ENCODE measurements at regions not wholly inside any gene's neighbourhood (a gene's known extent, or its start where the extent isn't known, plus 50 kb on each side); places are given as distances from the start of the nearest gene placed in this dataset.

DNA sequence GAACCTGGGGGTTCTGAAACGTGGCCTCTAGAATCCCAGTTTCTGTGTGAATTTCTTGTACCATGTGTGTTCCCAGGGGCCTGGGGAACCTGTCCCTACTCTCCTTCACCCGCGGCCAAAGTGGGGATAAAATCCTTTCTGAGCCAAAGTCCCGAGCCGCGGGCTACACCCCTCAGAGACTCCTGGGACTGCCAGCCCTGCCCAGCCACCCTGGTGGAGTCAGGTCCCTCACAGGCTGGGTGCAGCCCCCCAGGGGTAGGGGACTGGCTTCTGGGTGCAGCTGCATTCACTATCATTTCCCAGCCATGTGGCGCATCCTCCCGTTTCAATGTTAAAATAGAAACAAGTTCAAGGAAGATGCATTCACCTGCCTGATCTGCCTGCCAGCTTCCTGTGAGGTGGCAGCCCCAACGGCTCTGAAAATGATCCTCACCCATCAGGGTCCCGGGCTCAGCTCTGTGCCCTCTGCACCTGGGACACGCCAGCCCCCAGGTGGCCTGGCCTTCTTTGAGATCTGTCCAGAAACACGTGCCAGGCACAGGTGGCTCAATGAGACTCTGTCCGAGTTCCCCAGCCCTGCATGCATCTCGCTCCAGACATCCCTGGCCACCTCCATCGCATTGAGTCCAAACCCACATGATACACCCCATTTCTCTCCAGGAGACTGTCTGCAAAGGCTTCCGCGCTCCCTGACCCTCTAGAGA is 338.8 kb downstream of the CTTN start:
- no peak for DNase-seq (ENCODE audit: low spot score)
- intact Hi-C loops (cut with DNase I): no loop called here
- ATAC-seq: no peak

DNA sequence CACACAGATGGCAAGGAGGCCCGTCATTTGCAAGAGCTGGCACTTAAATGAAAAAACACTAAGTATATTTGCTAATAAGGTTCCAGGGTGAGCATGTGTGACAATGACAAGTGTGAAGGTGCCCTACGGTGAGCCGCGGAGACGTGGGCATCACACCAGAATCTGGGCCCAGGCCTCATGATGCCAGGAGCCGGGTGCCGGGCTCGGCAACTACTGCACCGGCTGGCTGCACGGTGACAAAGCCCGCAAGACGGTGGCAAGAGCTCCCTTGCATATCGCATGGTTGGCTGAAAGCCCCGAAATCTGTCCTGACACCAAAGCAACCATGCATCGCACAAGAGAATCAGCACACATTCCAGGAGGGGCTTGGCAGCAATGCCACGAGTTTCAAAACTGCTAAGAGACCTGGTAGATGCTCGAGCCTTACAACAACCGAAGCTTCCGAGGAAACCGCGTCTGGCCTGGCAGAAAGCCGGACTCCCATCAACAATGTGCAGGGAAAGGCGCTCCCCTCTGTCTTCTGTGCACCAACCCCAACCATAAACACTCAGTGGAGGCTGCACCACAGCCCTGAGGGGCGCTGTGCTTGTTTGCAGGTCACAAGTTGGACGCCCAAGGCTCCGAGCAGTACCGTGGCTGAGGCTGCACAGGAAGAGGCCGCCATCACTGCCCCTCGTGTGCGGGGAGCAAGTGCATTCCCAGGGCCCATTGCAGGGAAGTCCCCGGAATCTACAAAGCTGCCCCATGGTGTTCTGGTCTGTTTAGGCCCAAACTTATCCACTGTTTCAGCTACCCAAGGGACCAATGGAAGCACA is 339.7 kb downstream of the CTTN start:
- no peak for DNase-seq (ENCODE audit: low spot score)
- no peak for ATAC-seq
- intact Hi-C loops (cut with DNase I): no loop called here

DNA sequence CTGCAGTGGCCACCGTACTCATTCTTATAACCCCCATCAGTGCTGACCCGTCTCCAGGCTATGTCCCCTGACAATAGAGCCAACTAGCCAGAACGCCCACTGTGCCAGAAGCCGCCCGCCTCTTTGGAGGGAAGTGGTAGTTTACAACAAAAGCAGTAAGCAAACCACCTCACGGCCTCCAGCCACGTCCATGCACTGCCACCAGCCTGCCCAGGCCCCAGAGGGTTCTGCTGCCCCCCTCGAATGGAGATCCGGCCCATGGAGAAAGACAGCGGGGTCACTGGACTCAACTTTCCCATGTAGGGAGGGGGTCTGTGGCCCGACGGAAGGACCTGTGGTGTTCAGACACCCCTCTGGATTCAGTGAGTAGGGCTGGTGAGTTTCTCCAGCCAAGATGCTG is 340.3 kb downstream of the CTTN start:
- ATAC-seq: no peak
- intact Hi-C loops (cut with DNase I): no loop called here
- no peak for DNase-seq (ENCODE audit: low spot score)

GRCh38 chr11:70739091-70739490 is 340.8 kb downstream of the CTTN start:
- intact Hi-C loops (cut with DNase I): no loop called here
- ATAC-seq (no peak), DNase-seq (ENCODE audit: low spot score) (no peak)

GRCh38 chr11:70739811-70740487 is 341.6 kb downstream of the CTTN start:
- intact Hi-C loops (cut with DNase I): no loop called here
- DNase-seq (ENCODE audit: low spot score) (no peak), ATAC-seq (no peak)

DNA sequence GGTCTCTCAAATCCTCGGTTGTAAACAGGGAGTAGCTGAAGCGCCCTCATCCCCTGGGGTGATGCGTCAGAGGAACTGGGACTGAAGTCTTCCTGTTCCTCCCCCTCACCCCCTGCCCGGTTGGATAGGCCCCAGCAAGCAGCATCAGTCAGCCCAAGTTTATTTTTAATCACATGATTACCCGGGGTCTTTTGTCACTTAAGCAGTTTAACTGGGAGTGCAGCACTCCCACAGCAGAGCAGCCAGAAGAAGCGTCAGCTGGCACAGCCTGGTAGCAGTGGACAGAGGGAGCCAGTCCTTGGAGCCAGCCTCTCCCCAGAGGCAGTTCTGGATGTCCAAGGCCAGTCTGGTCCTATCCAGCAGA is 342.1 kb downstream of the CTTN start:
- DNase-seq (ENCODE audit: low spot score) (no peak), ATAC-seq (no peak)
- intact Hi-C loops (cut with DNase I): no loop called here

GRCh38 chr11:70741085-70741484 is 342.8 kb downstream of the CTTN start:
- ATAC-seq (no peak), DNase-seq (ENCODE audit: low spot score) (no peak)
- intact Hi-C loops (cut with DNase I): no loop called here

- no peak for ATAC-seq
- DNase-seq (ENCODE audit: low spot score): no peak
- intact Hi-C loops (cut with DNase I): no loop called here
Observed at GRCh38 chr11:70742553-70743291, 344.4 kb downstream of the CTTN start.

- ATAC-seq (no peak), DNase-seq (ENCODE audit: low spot score) (no peak)
- intact Hi-C loops (cut with DNase I): no loop called here
Observed at GRCh38 chr11:70743329-70743728, 345.0 kb downstream of the CTTN start.

DNA sequence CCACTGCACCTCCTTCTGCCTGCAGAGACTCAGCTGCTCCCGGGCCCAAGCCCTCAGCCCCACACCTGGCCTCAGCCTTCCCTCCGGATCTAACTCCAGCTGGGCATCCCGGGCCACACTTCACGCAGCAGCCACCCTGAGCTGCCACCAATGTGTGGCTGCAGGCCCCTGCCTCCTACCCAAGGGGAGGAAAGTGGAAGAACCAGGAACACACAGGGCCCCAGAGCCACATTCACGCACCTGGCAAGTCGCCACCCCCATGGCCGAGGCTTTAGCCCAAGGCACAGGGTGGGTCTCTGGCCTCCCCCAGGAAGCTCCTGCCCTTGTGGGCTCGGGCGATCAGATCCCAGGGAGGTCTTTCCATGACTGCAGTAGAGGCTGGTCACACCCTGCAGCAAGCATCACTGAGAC is 345.6 kb downstream of the CTTN start:
- intact Hi-C loops (cut with DNase I): no loop called here
- DNase-seq (ENCODE audit: low spot score) (no peak), ATAC-seq (no peak)

DNA sequence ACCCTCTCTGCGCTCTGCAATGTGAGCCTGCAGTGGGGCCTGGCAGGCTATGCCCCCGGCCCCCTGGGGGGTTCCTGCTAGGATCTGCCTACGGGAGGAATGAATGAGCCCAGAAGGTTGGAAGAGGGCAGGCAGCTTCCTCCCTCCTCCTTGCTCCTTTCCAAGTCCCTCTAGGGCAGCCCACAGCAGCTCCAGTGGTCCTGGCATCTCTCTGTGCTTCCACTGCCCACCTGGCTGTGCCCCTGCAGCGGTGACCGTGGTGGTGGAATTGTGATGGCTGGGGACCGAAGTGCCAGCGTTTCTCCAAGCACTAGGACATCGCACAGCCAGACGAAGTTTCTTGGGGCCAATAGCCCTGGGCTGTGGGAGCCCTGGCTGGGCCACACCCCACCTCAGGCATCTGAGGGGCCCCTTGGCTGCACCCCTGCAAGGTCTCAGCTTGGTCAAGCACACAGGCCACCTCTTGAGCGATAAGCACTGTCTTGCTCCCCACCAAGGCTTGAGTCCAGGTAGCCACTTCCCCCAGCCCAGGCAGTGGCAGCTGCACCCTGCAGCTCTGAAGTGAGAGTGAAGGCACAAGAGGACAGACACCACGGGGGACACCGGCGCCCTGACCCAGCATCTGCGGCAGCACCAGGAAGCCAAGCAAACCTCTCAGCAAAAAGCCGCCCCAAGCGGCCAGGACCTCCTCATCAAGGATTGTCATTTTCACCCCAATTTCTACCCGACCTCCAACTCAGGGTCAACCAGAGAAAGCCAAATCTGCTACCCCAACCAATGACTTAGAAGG is 346.3 kb downstream of the CTTN start:
- intact Hi-C loops (cut with DNase I): no loop called here
- ATAC-seq: no peak
- DNase-seq (ENCODE audit: low spot score): no peak

DNA sequence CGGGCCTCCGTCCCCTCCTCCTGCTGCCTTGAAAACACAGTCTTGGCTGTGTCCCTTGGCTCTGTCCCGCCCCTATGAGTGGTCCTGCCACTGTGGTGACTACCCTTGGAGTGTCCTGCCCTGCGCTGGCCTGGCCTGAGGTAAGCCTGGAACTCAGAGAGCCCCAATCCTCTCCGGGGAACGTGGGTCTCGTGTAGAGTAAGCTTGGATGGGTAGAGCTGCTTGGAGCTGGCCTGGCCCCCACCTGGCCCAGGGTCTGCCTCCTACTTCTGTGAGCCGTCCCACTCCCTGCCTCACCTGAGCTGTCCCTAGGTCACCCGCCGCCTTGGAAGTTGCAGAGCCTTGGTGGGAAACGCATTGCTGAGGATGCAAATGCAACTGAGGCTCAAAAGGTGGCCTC is 347.1 kb downstream of the CTTN start:
- DNase-seq (ENCODE audit: low spot score): no peak

DNA sequence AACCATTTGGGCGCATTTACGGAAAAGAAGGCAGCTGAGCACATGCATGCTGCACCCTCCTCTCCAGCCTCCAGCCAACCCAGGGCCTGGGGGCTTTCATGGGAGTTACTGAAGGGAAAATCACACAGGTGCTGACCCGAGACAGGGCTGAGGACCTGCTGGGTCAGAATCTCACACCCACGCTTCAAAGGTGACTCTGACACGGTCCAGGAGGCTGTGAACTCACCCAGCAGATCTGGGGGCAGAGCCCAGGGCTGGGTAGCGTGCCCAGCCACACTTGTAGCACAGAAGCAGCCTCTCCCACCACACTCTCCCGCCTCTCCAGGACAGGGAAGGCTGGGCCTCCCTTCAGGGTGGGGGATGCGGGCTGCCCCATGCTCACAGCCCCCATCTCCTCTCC is 347.6 kb downstream of the CTTN start:
- intact Hi-C loops (cut with DNase I): no loop called here
- no peak for ATAC-seq

More for the DNA sequence above, 347.1 kb downstream of the CTTN start:
- intact Hi-C loops (cut with DNase I): no loop called here
- ATAC-seq: no peak

DNA sequence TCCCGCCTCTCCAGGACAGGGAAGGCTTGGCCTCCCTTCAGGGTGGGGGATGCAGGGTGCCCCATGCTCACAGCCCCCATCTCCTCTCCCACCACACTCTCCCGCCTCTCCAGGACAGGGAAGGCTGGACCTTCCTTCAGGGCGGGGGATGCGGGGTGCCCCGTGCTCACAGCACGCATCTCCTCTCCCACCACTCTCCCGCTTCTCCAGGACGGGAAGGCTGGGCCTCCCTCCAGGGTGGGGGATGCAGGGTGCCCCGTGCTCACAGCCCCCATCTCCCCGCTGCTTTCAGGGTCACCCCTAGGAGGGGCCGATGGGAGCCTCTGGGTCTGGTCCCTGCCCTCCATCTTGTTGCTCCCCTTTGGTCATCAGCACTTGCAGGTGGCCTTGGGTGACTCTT is 348.0 kb downstream of the CTTN start:
- ATAC-seq: no peak
- no peak for DNase-seq (ENCODE audit: low spot score)
- intact Hi-C loops (cut with DNase I): no loop called here

More for the DNA sequence above, 347.6 kb downstream of the CTTN start:
- DNase-seq (ENCODE audit: low spot score): no peak

GRCh38 chr11:70747285-70747684 is 349.0 kb downstream of the CTTN start:
- ATAC-seq (no peak), DNase-seq (ENCODE audit: low spot score) (no peak)
- intact Hi-C loops (cut with DNase I): no loop called here

- intact Hi-C loops (cut with DNase I): no loop called here
- ATAC-seq: no peak
- no peak for DNase-seq (ENCODE audit: low spot score)
Observed at GRCh38 chr11:70747921-70748320, 349.6 kb downstream of the CTTN start.

GRCh38 chr11:70751142-70751734 is 352.9 kb downstream of the CTTN start:
- ATAC-seq (no peak), DNase-seq (ENCODE audit: low spot score) (no peak)
- intact Hi-C loops (cut with DNase I): no loop called here

DNA sequence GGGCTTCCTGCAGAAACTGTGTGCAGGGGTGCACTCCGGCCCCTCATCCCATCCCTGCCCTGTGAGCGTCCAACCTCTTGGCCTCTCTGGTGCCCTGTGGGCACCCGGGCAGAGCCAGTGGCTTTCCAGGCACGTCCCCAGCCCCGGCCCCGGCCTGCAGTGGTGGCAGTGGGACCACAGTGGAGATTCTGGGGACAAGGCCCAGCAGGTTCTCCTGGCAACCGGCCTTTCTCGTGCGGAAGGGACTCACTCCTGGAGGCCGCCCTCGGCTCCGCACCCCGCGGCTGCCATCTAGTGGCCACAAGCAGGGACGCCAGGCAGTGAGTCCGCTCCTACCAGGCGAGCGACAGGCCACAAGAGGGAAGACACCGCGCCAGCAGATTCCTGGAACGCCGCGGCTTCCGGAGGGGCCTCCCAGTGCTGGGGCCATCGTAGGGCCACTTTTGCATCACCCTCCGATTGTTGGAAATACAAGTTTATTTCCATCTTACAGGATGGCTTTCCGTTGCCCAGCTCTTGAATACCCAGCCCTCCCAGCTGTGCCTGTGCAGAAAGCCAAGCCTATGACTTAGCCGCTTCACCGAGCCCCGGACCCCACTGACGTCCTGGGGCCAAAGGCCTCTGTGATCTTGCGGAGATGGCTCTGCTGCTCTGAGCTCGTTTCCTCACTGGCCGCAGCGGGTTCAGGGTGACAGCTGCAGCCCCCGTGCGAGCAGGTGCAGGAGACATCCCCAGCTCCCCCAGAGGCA is 357.3 kb downstream of the CTTN start:
- intact Hi-C loops (cut with DNase I): loop anchor here (2.0 kb wide), 1 partner anchor 287 kb away; no protein-coding TSS in a partner anchor
- peak; percentile 86 for DNase-seq (ENCODE audit: low spot score)
- peak; percentile 98 for ATAC-seq

All from sciatic nerve (tissue), 2 donors.